HepG2 (cell line): ENCODE measurements at regions not wholly inside any gene's neighbourhood (a gene's known extent, or its start where the extent isn't known, plus 50 kb on each side); places are given as distances from the start of the nearest gene placed in this dataset.
"Not testable (repeated sequence)": the region's sequence is repeated elsewhere in the genome, so short reads cannot be mapped to it uniquely, and the experiment has no call there.

Experiments
- ATAC-seq: fragments of 200-7000 bp; cut with Tn5 transposase; 3 replicates; pipeline ENCODE4 v1.9.1; 2020; ENCODE audit warnings: mild to moderate bottlenecking, moderate library complexity
- BruUV-seq: library from RNA; stranded (reverse); fragments of 400-500 nt; replicated peaks from 2 replicates; lab custom pipeline; 2021; lab: Mats Ljungman, UMichigan
- CTCF ChIA-PET: fragments of 300-600 bp; formaldehyde crosslinking; extraction: SDS; loops from one replicate; lab custom pipeline; 2021; ENCODE audit warnings: low total read pairs, inconsistent platforms, low intra/inter-chr PET ratio; lab: Yijun Ruan, JAX
- POLR2A ChIA-PET: fragments of 350-600 bp; sonication (Branson Sonifier 250); formaldehyde crosslinking; loops from one replicate; lab custom pipeline; 2020; ENCODE audit warnings: antibody characterized with exemption, inconsistent platforms; lab: Yijun Ruan, JAX
- DNase-seq: peaks from one replicate; pipeline ENCODE4 v3.0.0-alpha.2; 2015; ENCODE audit warnings: low spot score
- FAIRE-seq: peaks from 3 replicates; lab custom pipeline; 2011; peaks lifted over from hg19 to GRCh38; lab: Jason Lieb, UNC
- H2AFZ ChIP-seq: one replicate; pipeline ENCODE4 v1.6.1; 2011; ENCODE audit warnings: low read length, inconsistent platforms
- H3K27ac ChIP-seq: fragments of 300-600 bp; 3 replicates; pipeline ENCODE4 v1.8.0; 2011; ENCODE audit warnings: mixed run types, mild to moderate bottlenecking, mixed read lengths, low read length, inconsistent platforms; ENCODE audit not compliant: insufficient read depth; ENCODE audit errors: extremely low read length
- H3K27me3 ChIP-seq, 2 experiments: fragments of 200-600 bp in 1 of 2; 2 replicates in 1 of 2; 3 replicates in 1 of 2; pipeline versions ENCODE4 v1.6.0 to v1.8.0; 2011; ENCODE audit warnings: low read length in 2 of 2, mild to moderate bottlenecking in 2 of 2, moderate library complexity in 2 of 2, inconsistent platforms in 1 of 2; ENCODE audit not compliant: insufficient read depth in 2 of 2, control insufficient read depth in 1 of 2
- H3K36me3 ChIP-seq, 2 experiments: fragments of 200-600 bp in 1 of 2; replicated peaks in 1 of 2; 2 replicates in 1 of 2; 3 replicates in 1 of 2; pipeline versions ENCODE4 v1.5.1 to v1.8.0; 2011; ENCODE audit warnings: low read length in 2 of 2, inconsistent platforms in 1 of 2; ENCODE audit not compliant: insufficient read depth in 2 of 2, control insufficient read depth in 1 of 2
- H3K4me1 ChIP-seq: 2 replicates; pipeline ENCODE4 v1.5.1; 2012; ENCODE audit warnings: low read length, inconsistent platforms; ENCODE audit not compliant: insufficient read depth
- H3K4me2 ChIP-seq: 2 replicates; pipeline ENCODE4 v1.6.0; 2011; ENCODE audit warnings: low read depth, low read length, inconsistent platforms
- H3K4me3 ChIP-seq, 3 experiments: fragments of 200-600 bp in 1 of 3; sonication (generic), shearing (Covaris generic) in 1 of 3; replicated peaks in 1 of 3; 2 replicates each; pipeline ENCODE4 v1.5.1; 2011 to 2016; ENCODE audit warnings: low read length in 3 of 3, inconsistent platforms in 2 of 3, low read depth in 2 of 3, mild to moderate bottlenecking in 2 of 3, control low read depth in 1 of 3, mixed read lengths in 1 of 3; ENCODE audit not compliant: insufficient read depth in 1 of 3
- H3K79me2 ChIP-seq: one replicate; pipeline ENCODE4 v1.6.1; 2011; ENCODE audit warnings: low read length, inconsistent platforms; ENCODE audit not compliant: insufficient read depth
- H3K9ac ChIP-seq: 2 replicates; pipeline ENCODE4 v1.6.0; 2011; ENCODE audit warnings: mild to moderate bottlenecking, low read depth, low read length, inconsistent platforms; ENCODE audit not compliant: insufficient read depth
- H3K9me3 ChIP-seq: 2 replicates; pipeline ENCODE4 v1.5.1; 2012; ENCODE audit warnings: mild to moderate bottlenecking, low read length
- H4K20me1 ChIP-seq: 2 replicates; pipeline ENCODE4 v1.6.0; 2011; ENCODE audit warnings: inconsistent platforms, mild to moderate bottlenecking, low read length, moderate library complexity; ENCODE audit not compliant: insufficient read depth
- CREM ChIP-seq, 2 experiments: sonication (generic) in 1 of 2; formaldehyde crosslinking in 1 of 2; IDR thresholded peaks; 2 replicates each; pipeline versions ENCODE4 v1.4.0 to v1.6.1; 2016 to 2020; ENCODE audit warnings: antibody characterized with exemption in 1 of 2, mild to moderate bottlenecking in 1 of 2, missing genetic modification reagents in 1 of 2
- EZH2 ChIP-seq: conservative IDR thresholded peaks from 2 replicates; pipeline ENCODE4 v1.6.1; 2012; ENCODE audit warnings: mild to moderate bottlenecking, low read depth, low read length, moderate library complexity
- KLF15 ChIP-seq: sonication (generic); formaldehyde crosslinking; IDR thresholded peaks from 2 replicates; pipeline ENCODE4 v1.8.1; 2023; ENCODE audit warnings: borderline replicate concordance, mild to moderate bottlenecking, inconsistent platforms, missing genetic modification reagents, mixed read lengths
- MNT ChIP-seq: fragments of 450-650 bp; IDR thresholded peaks from 2 replicates; pipeline ENCODE4 v1.6.1; 2016
- NFYB ChIP-seq: sonication (generic); formaldehyde crosslinking; IDR thresholded peaks from 2 replicates; pipeline ENCODE4 v1.4.0; 2020; ENCODE audit warnings: missing genetic modification reagents
- ZBTB25 ChIP-seq: IDR thresholded peaks from 2 replicates; pipeline ENCODE4 v1.6.1; 2018; ENCODE audit warnings: missing genetic modification reagents
- ZNF333 ChIP-seq: sonication (generic); formaldehyde crosslinking; IDR thresholded peaks from 2 replicates; pipeline ENCODE4 v1.4.0; 2020; ENCODE audit warnings: mild to moderate bottlenecking, missing genetic modification reagents, borderline replicate concordance
- ZNF598 ChIP-seq: sonication (generic); formaldehyde crosslinking; IDR thresholded peaks from 2 replicates; pipeline ENCODE4 v1.5.1; 2020; ENCODE audit warnings: mild to moderate bottlenecking, missing genetic modification reagents, borderline replicate concordance
- ZNF614 ChIP-seq: IDR thresholded peaks from 2 replicates; pipeline ENCODE4 v1.6.1; 2018; ENCODE audit warnings: missing biosample characterization, missing genetic modification reagents, inconsistent platforms, borderline replicate concordance
- ZNF678 ChIP-seq: sonication (generic); formaldehyde crosslinking; IDR thresholded peaks from 2 replicates; pipeline ENCODE4 v1.4.0; 2020; ENCODE audit warnings: mild to moderate bottlenecking, missing genetic modification reagents
- ZNF777 ChIP-seq: sonication (generic); formaldehyde crosslinking; IDR thresholded peaks from 2 replicates; pipeline ENCODE4 v1.4.0; 2020; ENCODE audit warnings: missing genetic modification reagents
- WGBS: methylation state at CpG from one replicate; pipeline ENCODE4 v1.1.6; 2017; ENCODE audit warnings: low lambda C conversion rate; 5-methylcytosine and 5-hydroxymethylcytosine counted together
- in situ Hi-C: cut with HindIII; loops from 2 replicates; pipeline ENCODE4 v1.10.0; 2017; ENCODE audit warnings: low pct_unique_long_range_greater_than_20kb; ENCODE audit not compliant: extremely low pct_ligation_motif_present
- intact Hi-C: fragments of 100-400 bp; cut with micrococcal nuclease; formaldehyde crosslinking; loops from one replicate; pipeline ENCODE4 v1.10.0; 2022; ENCODE audit not compliant: unreplicated experiment

- Histone ChIP-seq H3K9me3 (peaks cover 15% of the 10 kb centered on the region), H3K79me2 (no peaks in the 10 kb centered on the region), H3K4me1 (no peaks in the 10 kb centered on the region), H3K36me3 (no peaks in the 10 kb centered on the region), H2AFZ (no peak overlapping the region), H3K27ac (no peak overlapping the region), H3K4me3 (no peak overlapping the region), H3K4me2 (no peak overlapping the region), H3K27me3 (no peaks in the 10 kb centered on the region), H4K20me1 (no peaks in the 10 kb centered on the region)
- intact Hi-C loops (no loop called here), in situ Hi-C loops (no loop called here)
- ATAC-seq (no peak), DNase-seq (no peak)
- POLR2A ChIA-PET: no interaction called here
- BruUV-seq: no TSS peak
- 48% methylated on average over 1 of the region's 1 CpG for WGBS
- CTCF ChIA-PET: no interaction called here
- no peak for TF ChIP-seq ZNF678 (CRISPR knock-in tag)
- TF ChIP-seq KLF15 (CRISPR knock-in tag): no peak
- no peak for TF ChIP-seq CREM (IDR thresholded peaks at IDR 0.05)
- TF ChIP-seq CREM (CRISPR knock-in tag; IDR thresholded peaks at IDR 0.05): no peak
- TF ChIP-seq EZH2: no peak
- no peak for TF ChIP-seq MNT
- TF ChIP-seq ZNF777 (CRISPR knock-in tag): no peak
- no peak for TF ChIP-seq ZNF598 (CRISPR knock-in tag)
- no peak for TF ChIP-seq ZNF333
- TF ChIP-seq ZBTB25 (CRISPR knock-in tag): no peak
- no peak for TF ChIP-seq ZNF614 (CRISPR knock-in tag)
- TF ChIP-seq NFYB (CRISPR knock-in tag): no peak
- TF ChIP-seq, all 625 proteins: peak for 0
- no peak for FAIRE-seq
- no peak overlapping the region for H3K9ac ChIP-seq
Measured at GRCh38 chr11:29051935-29052334, 943.7 kb downstream of the METTL15 start.

GRCh38 chr11:29050962-29051361 is 942.8 kb downstream of the METTL15 start:
- BruUV-seq, H3K27ac ChIP-seq, H3K4me2 ChIP-seq, H4K20me1 ChIP-seq, intact Hi-C loops, H2AFZ ChIP-seq, CTCF ChIA-PET, ATAC-seq, H3K36me3 ChIP-seq, POLR2A ChIA-PET, H3K4me3 ChIP-seq, H3K79me2 ChIP-seq, DNase-seq, H3K27me3 ChIP-seq, FAIRE-seq, H3K4me1 ChIP-seq, in situ Hi-C loops, H3K9ac ChIP-seq: not testable (repeated sequence)
- H3K9me3 ChIP-seq: peaks cover 11% of the 10 kb centered on the region
- 0% methylated on average over 3 of the region's 11 CpGs for WGBS
